NT2/D1 (cell line): ENCODE measurements at regions not wholly inside any gene's neighbourhood (a gene's known extent, or its start where the extent isn't known, plus 50 kb on each side); places are given as distances from the start of the nearest gene placed in this dataset.

Source experiments
- DNase-seq: peaks from one replicate; pipeline ENCODE4 v3.0.0-alpha.2; 2011; ENCODE audit warnings: low read depth, low spot score
- H3K27me3 ChIP-seq: 2 replicates; pipeline ENCODE4 v1.6.0; 2011; ENCODE audit warnings: mild to moderate bottlenecking; ENCODE audit not compliant: insufficient read length, insufficient read depth
- H3K36me3 ChIP-seq: 2 replicates; pipeline ENCODE4 v1.6.1; 2011; ENCODE audit warnings: mild to moderate bottlenecking, low read length, mixed read lengths; ENCODE audit not compliant: insufficient read depth, insufficient read length
- H3K4me1 ChIP-seq: 2 replicates; pipeline ENCODE4 v1.5.1; 2011; ENCODE audit not compliant: insufficient read depth, insufficient read length
- H3K4me3 ChIP-seq: 2 replicates; pipeline ENCODE4 v1.5.1; 2011; ENCODE audit warnings: low read depth; ENCODE audit not compliant: insufficient read length
- H3K9ac ChIP-seq: 2 replicates; pipeline ENCODE4 v1.6.0; 2011; ENCODE audit warnings: low read depth; ENCODE audit not compliant: insufficient read length
- H3K9me3 ChIP-seq: 2 replicates; pipeline ENCODE4 v1.5.1; 2011; ENCODE audit warnings: mild to moderate bottlenecking, low read length; ENCODE audit not compliant: insufficient read depth
- SUZ12 ChIP-seq: IDR thresholded peaks from 2 replicates; pipeline ENCODE4 v1.6.1; 2011; ENCODE audit not compliant: insufficient read length, insufficient read depth; ENCODE audit errors: extremely low read depth
- YY1 ChIP-seq: IDR thresholded peaks from 2 replicates; pipeline ENCODE4 v1.6.1; 2011; ENCODE audit not compliant: insufficient read length, insufficient read depth
- ZNF274 ChIP-seq: IDR thresholded peaks from 2 replicates; pipeline ENCODE4 v1.6.1; 2011; ENCODE audit warnings: mild to moderate bottlenecking, low read depth, low read length

GRCh38 chr15:24621630-24622215 lies 53.9 kb upstream of the NPAP1 start:
- DNase-seq, result no peak
- TF ChIP-seq ZNF274, result no peak
- no peak for TF ChIP-seq YY1
- TF ChIP-seq SUZ12, result no peak
- Histone ChIP-seq H3K4me1 (no peaks in the 10 kb centered on the region), H3K9ac (no peak overlapping the region), H3K36me3 (no peaks in the 10 kb centered on the region), H3K4me3 (no peak overlapping the region), H3K27me3 (no peaks in the 10 kb centered on the region), H3K9me3 (peaks cover 15% of the 10 kb centered on the region; the same call in 1 of the 2 replicates)
